B cell (primary cell): ENCODE measurements at regions not wholly inside any gene's neighbourhood (a gene's known extent, or its start where the extent isn't known, plus 50 kb on each side); places are given as distances from the start of the nearest gene placed in this dataset.

Experiments
- ATAC-seq: fragments of 200-7000 bp; cut with Tn5 transposase; one replicate; pipeline ENCODE4 v1.10.0; 2021; ENCODE audit warnings: low read depth, mild to moderate bottlenecking, moderate number of reproducible peaks, moderate library complexity
- CTCF ChIA-PET: fragments of 350-600 bp; sonication (Branson Sonifier 250); formaldehyde crosslinking; loops from one replicate; lab custom pipeline; 2021; ENCODE audit warnings: antibody characterized with exemption, inconsistent platforms; lab: Charles Lee
- POLR2A ChIA-PET: fragments of 350-600 bp; sonication (Branson Sonifier 250); formaldehyde crosslinking; loops from one replicate; lab custom pipeline; 2021; ENCODE audit warnings: antibody characterized with exemption; lab: Charles Lee
- DNase-seq: peaks from one replicate; pipeline ENCODE4 v3.0.0; 2013
- H2AFZ ChIP-seq: 2 replicates; pipeline ENCODE4 v1.6.1; 2012; ENCODE audit warnings: mild to moderate bottlenecking, low read depth, low read length; ENCODE audit not compliant: insufficient read depth, poor library complexity, severe bottlenecking
- H3K27ac ChIP-seq, 2 donors: 1 replicate in 1 of 2; 2 replicates in 1 of 2; pipeline ENCODE4 v1.5.1; 2012 to 2013; ENCODE audit warnings: low read length in 2 of 2, mild to moderate bottlenecking in 2 of 2, moderate library complexity in 1 of 2
- H3K27me3 ChIP-seq, 4 experiments: fragments of 200-600 bp in 1 of 4; sonication (generic) in 1 of 4; replicated peaks in 1 of 4; 1 replicate in 2 of 4; 2 replicates in 2 of 4; pipeline versions ENCODE4 v1.6.1 to v1.7.0; 2013 to 2016; ENCODE audit warnings: low read length in 3 of 4, mild to moderate bottlenecking in 2 of 4, mixed read lengths in 1 of 4, moderate library complexity in 1 of 4; ENCODE audit not compliant: insufficient read depth in 4 of 4, control insufficient read depth in 3 of 4; ENCODE audit errors: control extremely low read depth in 1 of 4
- H3K36me3 ChIP-seq, 2 experiments: replicated peaks in 1 of 2; 1 replicate in 1 of 2; 2 replicates in 1 of 2; pipeline versions ENCODE4 v1.6.1 to v1.7.1; 2013; ENCODE audit warnings: low read length in 1 of 2; ENCODE audit not compliant: insufficient read depth in 2 of 2, control insufficient read depth in 1 of 2; ENCODE audit errors: control extremely low read depth in 1 of 2, extremely low read depth in 1 of 2
- H3K4me1 ChIP-seq, 2 donors: fragments of 200-600 bp in 1 of 2; sonication (generic) in 1 of 2; 1 replicate in 1 of 2; 2 replicates in 1 of 2; pipeline versions ENCODE4 v1.5.1 to v1.6.1; 2013 to 2017; ENCODE audit warnings: low read length in 2 of 2; ENCODE audit not compliant: control insufficient read depth in 2 of 2, insufficient read depth in 2 of 2
- H3K4me2 ChIP-seq: replicated peaks from 2 replicates; pipeline ENCODE3; 2012; ENCODE audit warnings: mild to moderate bottlenecking, low read depth, low read length; ENCODE audit not compliant: poor library complexity, severe bottlenecking
- H3K4me3 ChIP-seq, 5 experiments: fragments of 200-600 bp in 1 of 5; sonication (generic) in 1 of 5; 1 replicate in 3 of 5; 2 replicates in 2 of 5; pipeline versions ENCODE4 v1.5.1 to v1.7.0; 2011 to 2016; ENCODE audit warnings: low read length in 4 of 5, mild to moderate bottlenecking in 4 of 5, low read depth in 2 of 5, control low read depth in 1 of 5, moderate library complexity in 1 of 5; ENCODE audit not compliant: insufficient read depth in 1 of 5; ENCODE audit errors: control extremely low read depth in 1 of 5, extremely low read depth in 1 of 5
- H3K79me2 ChIP-seq: fragments of 200-600 bp; sonication (generic); one replicate; pipeline ENCODE4 v1.6.0; 2016; ENCODE audit warnings: low read length; ENCODE audit not compliant: control insufficient read depth, insufficient read depth
- H3K9ac ChIP-seq: fragments of 200-600 bp; sonication (generic); 2 replicates; pipeline ENCODE4 v1.6.1; 2017; ENCODE audit warnings: mild to moderate bottlenecking, low read length, moderate library complexity
- H3K9me3 ChIP-seq, 3 donors: one replicate each; pipeline versions ENCODE4 v1.6.1 to v1.7.1; 2013; ENCODE audit warnings: low read length in 2 of 3; ENCODE audit not compliant: control insufficient read depth in 2 of 3, insufficient read depth in 1 of 3; ENCODE audit errors: control extremely low read depth in 1 of 3
- H4K20me1 ChIP-seq: 2 replicates; pipeline ENCODE4 v1.6.0; 2012; ENCODE audit warnings: mild to moderate bottlenecking, low read length; ENCODE audit not compliant: insufficient read depth, control insufficient read depth, poor library complexity, severe bottlenecking
- H3K27ac Mint-ChIP-seq: one replicate; pipeline ENCODE4 v1.8.0; 2021; ENCODE audit warnings: mixed read lengths
- H3K27me3 Mint-ChIP-seq: one replicate; pipeline ENCODE4 v1.8.0; 2021; ENCODE audit warnings: mixed read lengths
- H3K4me1 Mint-ChIP-seq: one replicate; pipeline ENCODE4 v1.8.0; 2021; ENCODE audit warnings: mixed read lengths
- H3K4me3 Mint-ChIP-seq: one replicate; pipeline ENCODE4 v1.8.0; 2021; ENCODE audit warnings: mixed read lengths
- H3K9me3 Mint-ChIP-seq: one replicate; pipeline ENCODE4 v1.8.0; 2022; ENCODE audit warnings: mixed read lengths; ENCODE audit not compliant: insufficient read depth
- CTCF ChIP-seq: fragments of 200-600 bp; IDR thresholded peaks from one replicate; pipeline ENCODE4 v1.8.0; 2022; ENCODE audit warnings: antibody characterized with exemption, mild to moderate bottlenecking
- EZH2 ChIP-seq: IDR thresholded peaks from 2 replicates; pipeline ENCODE4 v1.6.1; 2012; ENCODE audit warnings: borderline replicate concordance, low read depth, mild to moderate bottlenecking, moderate library complexity, low read length; ENCODE audit not compliant: insufficient read depth, poor library complexity, severe bottlenecking
- WGBS: methylation state at CpG from one replicate; pipeline ENCODE4 v1.1.5; 2013; ENCODE audit warnings: missing lambda C conversion rate; ENCODE audit not compliant: insufficient coverage; 5-methylcytosine and 5-hydroxymethylcytosine counted together
- intact Hi-C: fragments of 100-400 bp; cut with micrococcal nuclease; formaldehyde crosslinking; loops from one replicate; pipeline ENCODE4 v1.10.0; 2022

DNA sequence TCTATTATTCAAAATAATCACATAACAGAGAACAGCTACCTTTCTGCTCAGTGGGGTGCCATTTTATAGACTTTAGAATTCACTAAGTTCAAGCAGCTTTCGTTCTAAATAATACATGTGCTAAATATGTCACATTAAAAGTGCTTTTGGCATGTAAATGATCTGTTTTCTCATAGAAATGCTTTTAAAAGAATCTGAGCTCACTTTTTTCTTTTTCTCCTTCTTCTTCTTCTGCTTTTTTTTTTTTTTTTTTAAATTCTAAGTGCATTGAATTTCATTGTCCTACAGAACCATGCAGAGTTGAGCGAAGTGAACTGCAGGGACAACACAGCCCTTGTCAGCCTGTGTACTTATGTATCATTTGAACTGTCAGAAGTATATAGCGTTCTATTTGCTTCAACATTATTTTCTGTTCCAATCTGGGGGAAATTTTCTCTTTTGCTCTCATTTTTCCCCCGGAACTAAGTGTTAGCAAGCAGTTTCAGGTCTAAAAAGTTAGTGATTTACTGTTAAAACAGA, 193.8 kb upstream of the TMCO5A start:
- Histone ChIP-seq H3K4me1 (no peaks in the 10 kb centered on the region), H3K4me3 (no peak overlapping the region), H4K20me1 (no peaks in the 10 kb centered on the region), H3K36me3 (no peaks in the 10 kb centered on the region), H3K79me2 (no peaks in the 10 kb centered on the region), H3K4me2 (no peak overlapping the region), H3K9ac (no peak overlapping the region), H3K27ac (no peak overlapping the region), H2AFZ (no peak overlapping the region), H3K9me3 (peaks cover 0 to 7% (median 0%) of the 10 kb centered on the region in 3 donors), H3K27me3 (peaks cover 0 to 3% (median 0%) of the 10 kb centered on the region in 4 experiments)
- ChIA-PET POLR2A (no interaction called here), CTCF (no interaction called here)
- no peak overlapping the region for H3K4me3 Mint-ChIP-seq
- H3K27me3 Mint-ChIP-seq: no peaks in the 10 kb centered on the region
- WGBS: no CpG with 5 or more reads among the region's 4 CpGs
- ATAC-seq (no peak), DNase-seq (no peak)
- no peak overlapping the region for H3K27ac Mint-ChIP-seq
- H3K9me3 Mint-ChIP-seq: no peaks in the 10 kb centered on the region
- intact Hi-C loops: no loop called here
- H3K4me1 Mint-ChIP-seq: no peaks in the 10 kb centered on the region
- TF ChIP-seq EZH2 (no peak), CTCF (no peak)

DNA sequence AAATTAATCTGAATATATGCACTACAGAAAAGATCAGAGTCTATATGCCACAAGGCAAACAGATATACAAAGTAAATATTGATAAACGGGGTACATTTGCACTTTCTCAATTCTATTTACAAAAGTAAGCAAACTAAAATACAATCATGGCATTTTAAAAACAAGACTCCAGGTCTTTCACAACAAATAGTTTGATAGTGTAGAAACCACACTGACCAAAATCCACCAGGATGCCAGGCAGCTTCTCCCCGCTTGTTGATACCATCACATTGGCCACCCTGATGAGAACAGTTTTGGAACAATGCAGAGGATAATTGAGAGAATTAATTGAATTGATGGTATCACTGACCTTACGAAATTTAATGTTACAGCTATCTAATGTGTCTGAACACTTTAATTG, 190.6 kb upstream of the TMCO5A start:
- Histone ChIP-seq H3K27ac (no peak overlapping the region), H2AFZ (no peak overlapping the region), H3K4me1 (no peaks in the 10 kb centered on the region), H3K27me3 (peaks cover 0 to 3% (median 0%) of the 10 kb centered on the region in 4 experiments), H4K20me1 (no peaks in the 10 kb centered on the region), H3K79me2 (no peaks in the 10 kb centered on the region), H3K9me3 (peaks cover 0 to 7% (median 0%) of the 10 kb centered on the region in 3 donors), H3K9ac (no peak overlapping the region), H3K36me3 (no peaks in the 10 kb centered on the region), H3K4me2 (no peak overlapping the region), H3K4me3 (no peak overlapping the region)
- Mint-ChIP-seq H3K27me3 (no peaks in the 10 kb centered on the region), H3K4me3 (no peak overlapping the region), H3K27ac (no peak overlapping the region), H3K9me3 (peaks cover under 1% of the 10 kb centered on the region), H3K4me1 (no peaks in the 10 kb centered on the region)
- no peak for TF ChIP-seq EZH2
- no peak for TF ChIP-seq CTCF
- ATAC-seq (no peak), DNase-seq (no peak)
- POLR2A ChIA-PET: no interaction called here
- intact Hi-C loops: no loop called here
- CTCF ChIA-PET: interaction anchor here (1.0 kb wide), 1 partner anchor 21 kb away, joined by 3 read pairs; no protein-coding TSS in a partner anchor
- WGBS: no CpG with 5 or more reads among the region's 3 CpGs
